KMS-11 (cell line): ENCODE measurements at regions not wholly inside any gene's neighbourhood (a gene's known extent, or its start where the extent isn't known, plus 50 kb on each side); places are given as distances from the start of the nearest gene placed in this dataset.

Experiments
- H2AFZ ChIP-seq: fragments of 200-600 bp; sonication (generic); 2 replicates; pipeline ENCODE4 v1.6.1; 2016; ENCODE audit warnings: antibody characterized with exemption, mixed run types, low read depth
- H3K27ac ChIP-seq: fragments of 200-600 bp; sonication (generic); 2 replicates; pipeline ENCODE4 v1.6.1; 2016; ENCODE audit warnings: mild to moderate bottlenecking, mixed run types
- H3K27me3 ChIP-seq: fragments of 200-600 bp; sonication (generic); 2 replicates; pipeline ENCODE4 v1.6.1; 2017; ENCODE audit warnings: mild to moderate bottlenecking, low read depth, mixed run types, moderate library complexity; ENCODE audit not compliant: insufficient read depth
- H3K36me3 ChIP-seq: fragments of 200-600 bp; sonication (generic); 2 replicates; pipeline ENCODE4 v1.6.1; 2017; ENCODE audit warnings: mild to moderate bottlenecking, mixed run types; ENCODE audit not compliant: insufficient read depth
- H3K4me1 ChIP-seq: fragments of 200-600 bp; sonication (generic); 2 replicates; pipeline ENCODE4 v1.6.1; 2016; ENCODE audit warnings: mild to moderate bottlenecking, low read depth, mixed run types; ENCODE audit not compliant: poor library complexity, severe bottlenecking
- H3K4me2 ChIP-seq: fragments of 200-600 bp; sonication (generic); 2 replicates; pipeline ENCODE4 v1.7.0; 2016; ENCODE audit warnings: mild to moderate bottlenecking, mixed run types
- H3K4me3 ChIP-seq: fragments of 200-600 bp; sonication (generic); IDR thresholded peaks from 2 replicates; pipeline ENCODE4 v1.6.1; 2017; ENCODE audit warnings: low read depth, low read length, mixed read lengths; ENCODE audit not compliant: insufficient read depth
- H3K79me2 ChIP-seq: fragments of 200-600 bp; sonication (generic); 2 replicates; pipeline ENCODE4 v1.6.1; 2016; ENCODE audit warnings: low read depth, mixed run types; ENCODE audit not compliant: insufficient read depth
- H3K9ac ChIP-seq: fragments of 200-600 bp; sonication (generic); 2 replicates; pipeline ENCODE4 v1.6.1; 2016; ENCODE audit warnings: mild to moderate bottlenecking, mixed run types
- H4K20me1 ChIP-seq: fragments of 200-600 bp; sonication (generic); 2 replicates; pipeline ENCODE4 v1.6.1; 2016; ENCODE audit warnings: mild to moderate bottlenecking, mixed run types; ENCODE audit not compliant: insufficient read depth
- TF ChIP-seq, protein P1 (sequence below): fragments of 200-600 bp; sonication (generic); conservative IDR thresholded peaks from 2 replicates; pipeline ENCODE4 v1.6.1; 2017; ENCODE audit warnings: low read depth, mild to moderate bottlenecking, antibody characterized with exemption, low read length, moderate library complexity, mixed read lengths

DNA sequence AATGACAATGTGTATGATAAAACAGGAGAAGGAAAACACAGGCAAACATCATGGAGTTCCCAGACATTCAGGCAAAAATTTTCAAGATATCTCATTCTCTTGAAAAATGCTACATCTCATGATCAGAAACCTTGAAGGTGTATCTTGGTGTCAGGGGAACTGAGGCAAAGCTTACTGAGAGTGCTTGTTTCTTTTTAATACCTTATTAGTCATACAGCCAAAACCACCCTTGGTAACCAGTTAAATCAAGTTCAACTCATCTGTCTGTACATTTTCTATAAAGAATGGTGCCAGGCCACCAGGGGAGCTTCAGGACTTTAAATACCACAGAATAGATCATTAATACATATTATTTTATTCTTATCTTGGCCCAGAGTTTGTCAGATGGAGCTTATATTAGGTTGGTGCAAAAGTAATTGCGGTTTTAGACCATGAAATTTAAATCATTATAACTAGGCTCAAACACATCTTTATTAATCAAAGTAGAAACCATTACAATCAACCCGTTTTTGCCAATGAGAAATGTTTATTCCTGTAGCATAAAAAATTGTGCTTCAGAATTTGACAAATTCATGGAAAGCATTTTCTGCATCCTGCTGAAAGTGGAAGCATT is 1036.0 kb downstream of the AMY1C start:
- Histone ChIP-seq H3K27ac (no peak overlapping the region), H3K4me3 (no peak overlapping the region), H3K36me3 (no peaks in the 10 kb centered on the region), H2AFZ (no peak overlapping the region), H3K79me2 (no peaks in the 10 kb centered on the region), H3K9ac (no peak overlapping the region), H3K4me1 (no peaks in the 10 kb centered on the region), H3K4me2 (no peak overlapping the region), H3K27me3 (no peaks in the 10 kb centered on the region), H4K20me1 (no peaks in the 10 kb centered on the region)
- TF ChIP-seq, protein P1, sequence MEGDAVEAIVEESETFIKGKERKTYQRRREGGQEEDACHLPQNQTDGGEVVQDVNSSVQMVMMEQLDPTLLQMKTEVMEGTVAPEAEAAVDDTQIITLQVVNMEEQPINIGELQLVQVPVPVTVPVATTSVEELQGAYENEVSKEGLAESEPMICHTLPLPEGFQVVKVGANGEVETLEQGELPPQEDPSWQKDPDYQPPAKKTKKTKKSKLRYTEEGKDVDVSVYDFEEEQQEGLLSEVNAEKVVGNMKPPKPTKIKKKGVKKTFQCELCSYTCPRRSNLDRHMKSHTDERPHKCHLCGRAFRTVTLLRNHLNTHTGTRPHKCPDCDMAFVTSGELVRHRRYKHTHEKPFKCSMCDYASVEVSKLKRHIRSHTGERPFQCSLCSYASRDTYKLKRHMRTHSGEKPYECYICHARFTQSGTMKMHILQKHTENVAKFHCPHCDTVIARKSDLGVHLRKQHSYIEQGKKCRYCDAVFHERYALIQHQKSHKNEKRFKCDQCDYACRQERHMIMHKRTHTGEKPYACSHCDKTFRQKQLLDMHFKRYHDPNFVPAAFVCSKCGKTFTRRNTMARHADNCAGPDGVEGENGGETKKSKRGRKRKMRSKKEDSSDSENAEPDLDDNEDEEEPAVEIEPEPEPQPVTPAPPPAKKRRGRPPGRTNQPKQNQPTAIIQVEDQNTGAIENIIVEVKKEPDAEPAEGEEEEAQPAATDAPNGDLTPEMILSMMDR = no peak

DNA sequence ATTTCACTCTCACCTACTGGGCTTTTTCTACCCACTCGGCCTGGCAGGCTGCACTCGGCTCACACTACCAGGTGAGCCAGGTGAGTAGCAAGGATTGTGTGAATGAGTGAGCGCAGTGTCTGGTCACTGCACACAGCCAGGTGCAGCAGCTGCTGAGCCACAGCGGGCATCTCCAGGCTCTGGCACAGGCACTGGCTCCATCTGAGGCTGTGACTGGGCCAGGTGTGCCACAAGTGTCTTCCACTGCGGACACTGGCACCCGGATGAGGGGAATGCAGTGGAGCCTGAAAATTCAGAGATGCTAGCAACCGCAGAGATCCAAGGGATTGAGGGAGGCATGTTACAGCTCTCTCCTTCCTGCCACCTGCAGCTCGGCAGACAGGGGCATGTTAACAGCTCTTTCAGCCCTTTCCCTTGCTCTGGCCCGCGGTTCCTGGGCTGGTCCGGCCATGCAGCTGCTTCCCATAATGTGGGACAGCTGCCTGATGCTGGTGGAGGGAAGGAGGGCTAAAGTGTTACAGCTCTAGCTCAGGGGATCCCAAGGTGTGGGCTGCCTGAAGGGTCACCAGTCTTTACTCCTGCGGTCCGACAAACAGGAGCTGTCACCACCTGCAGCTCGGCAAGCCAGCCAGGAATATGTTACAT is 1038.3 kb downstream of the AMY1C start:
- H3K36me3 ChIP-seq = no peaks in the 10 kb centered on the region
- TF ChIP-seq, protein P1 = no peak
- H3K27me3 ChIP-seq = no peaks in the 10 kb centered on the region
- no peak overlapping the region for H2AFZ ChIP-seq
- H3K79me2 ChIP-seq = no peaks in the 10 kb centered on the region
- H3K4me1 ChIP-seq = no peaks in the 10 kb centered on the region
- no peak overlapping the region for H3K9ac ChIP-seq
- no peaks in the 10 kb centered on the region for H4K20me1 ChIP-seq
- no peak overlapping the region for H3K4me2 ChIP-seq
- no peak overlapping the region for H3K27ac ChIP-seq
- H3K4me3 ChIP-seq = no peak overlapping the region

DNA sequence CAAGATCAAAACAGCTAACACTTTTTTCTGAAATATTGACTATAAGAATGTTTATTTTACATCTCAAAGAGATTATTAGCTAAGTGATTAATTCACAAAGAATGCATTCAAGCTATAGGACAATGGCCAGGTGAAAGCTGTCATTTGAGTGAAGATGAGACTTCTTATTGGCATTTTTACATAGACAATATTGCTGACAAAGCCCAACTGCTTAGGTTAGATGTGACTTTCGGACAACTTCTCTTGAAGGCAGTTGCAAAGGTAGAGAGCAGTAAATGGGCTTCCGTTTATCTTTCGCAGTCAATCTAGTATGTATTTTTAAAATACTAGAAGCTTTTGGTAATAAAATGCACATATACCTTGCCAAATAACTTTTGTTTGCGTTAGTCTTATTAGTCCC is 1041.3 kb downstream of the AMY1C start:
- Histone ChIP-seq H3K79me2 (no peaks in the 10 kb centered on the region), H4K20me1 (no peaks in the 10 kb centered on the region), H2AFZ (no peak overlapping the region), H3K4me1 (no peaks in the 10 kb centered on the region), H3K4me2 (no peak overlapping the region), H3K27me3 (no peaks in the 10 kb centered on the region), H3K36me3 (no peaks in the 10 kb centered on the region), H3K27ac (no peak overlapping the region), H3K4me3 (no peak overlapping the region), H3K9ac (no peak overlapping the region)
- TF ChIP-seq, protein P1 = no peak

DNA sequence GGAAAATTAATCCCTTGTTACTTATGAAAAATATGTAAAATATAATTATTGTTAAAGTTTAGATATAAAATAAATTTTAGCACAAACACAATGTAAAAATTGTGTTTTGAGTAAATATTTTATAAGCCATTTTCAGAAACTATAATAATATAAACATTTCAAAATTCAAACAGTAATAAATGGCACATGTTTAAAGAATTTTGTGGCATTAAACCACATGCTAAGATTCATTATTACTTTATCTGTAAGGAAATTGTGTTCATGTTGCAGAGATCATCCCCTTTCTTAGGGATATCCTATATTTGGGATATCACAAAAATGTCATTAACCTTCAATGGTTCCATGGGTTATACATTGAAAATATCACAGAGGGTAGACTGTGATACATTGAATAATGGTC is 1044.3 kb downstream of the AMY1C start:
- no peak overlapping the region for H2AFZ ChIP-seq
- no peaks in the 10 kb centered on the region for H3K4me1 ChIP-seq
- TF ChIP-seq, protein P1 = no peak
- no peaks in the 10 kb centered on the region for H3K27me3 ChIP-seq
- H3K27ac ChIP-seq = no peak overlapping the region
- H3K79me2 ChIP-seq = no peaks in the 10 kb centered on the region
- no peaks in the 10 kb centered on the region for H4K20me1 ChIP-seq
- no peak overlapping the region for H3K4me3 ChIP-seq
- no peak overlapping the region for H3K9ac ChIP-seq
- no peak overlapping the region for H3K4me2 ChIP-seq
- no peaks in the 10 kb centered on the region for H3K36me3 ChIP-seq
